ACC112 (cell line): ENCODE measurements at regions not wholly inside any gene's neighbourhood (a gene's known extent, or its start where the extent isn't known, plus 50 kb on each side); places are given as distances from the start of the nearest gene placed in this dataset.
"Not testable (repeated sequence)": the region's sequence is repeated elsewhere in the genome, so short reads cannot be mapped to it uniquely, and the experiment has no call there.

Source experiments
- H2AFZ ChIP-seq: fragments of 200-600 bp; sonication (generic); one replicate; pipeline ENCODE4 v1.6.0; 2017; ENCODE audit warnings: antibody characterized with exemption, low read length; ENCODE audit not compliant: unreplicated experiment
- H3K27ac ChIP-seq: fragments of 200-600 bp; sonication (generic); 2 replicates; pipeline ENCODE4 v1.5.1; 2014; ENCODE audit warnings: low read depth, mild to moderate bottlenecking, antibody characterized with exemption, low read length, moderate library complexity
- H3K27me3 ChIP-seq: fragments of 200-600 bp; sonication (generic); 2 replicates; pipeline ENCODE4 v1.6.1; 2014; ENCODE audit warnings: mild to moderate bottlenecking, antibody characterized with exemption, low read length, moderate library complexity, mixed read lengths; ENCODE audit not compliant: insufficient read depth
- H3K36me3 ChIP-seq: fragments of 200-600 bp; sonication (generic); 2 replicates; pipeline ENCODE4 v1.6.1; 2016; ENCODE audit warnings: mild to moderate bottlenecking, antibody characterized with exemption, low read length, moderate library complexity, mixed read lengths; ENCODE audit not compliant: insufficient read depth
- H3K4me1 ChIP-seq: fragments of 200-600 bp; sonication (generic); one replicate; pipeline ENCODE4 v1.6.1; 2016; ENCODE audit warnings: low read length, mixed read lengths; ENCODE audit not compliant: insufficient read depth, unreplicated experiment, control insufficient read depth
- H3K4me3 ChIP-seq: fragments of 200-600 bp; sonication (generic); 2 replicates; pipeline ENCODE4 v1.5.1; 2014; ENCODE audit warnings: mild to moderate bottlenecking, low read depth, low read length
- H3K79me2 ChIP-seq: fragments of 200-600 bp; sonication (generic); one replicate; pipeline ENCODE4 v1.6.0; 2016; ENCODE audit warnings: low read length; ENCODE audit not compliant: control insufficient read depth, unreplicated experiment, insufficient read depth

DNA sequence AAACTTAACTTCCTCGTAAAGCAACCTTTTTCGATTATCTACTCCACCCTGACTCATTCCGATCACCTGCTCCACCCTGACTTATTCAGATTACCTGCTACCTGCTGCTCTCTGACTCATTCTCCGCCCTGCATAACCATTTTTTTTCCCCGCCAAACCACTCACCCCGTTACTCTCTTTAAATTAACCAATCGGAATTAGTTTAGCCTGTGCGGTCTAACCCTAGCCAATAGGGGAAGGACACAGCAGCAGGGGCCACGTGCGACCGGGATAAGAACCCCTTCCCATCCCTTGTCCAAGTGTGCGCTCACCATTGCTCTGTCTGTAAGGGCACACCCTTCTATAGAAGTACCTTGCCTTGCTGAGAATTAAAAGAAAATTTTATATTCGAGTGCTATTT is 75.5 kb upstream of the UBASH3B start:
- H3K4me3 ChIP-seq, H3K36me3 ChIP-seq, H3K79me2 ChIP-seq, H3K27ac ChIP-seq, H3K4me1 ChIP-seq, H3K27me3 ChIP-seq, H2AFZ ChIP-seq: not testable (repeated sequence)

- Histone ChIP-seq H3K4me3 (no peak overlapping the region), H3K79me2 (no peaks in the 10 kb centered on the region), H3K27ac (no peak overlapping the region), H3K36me3 (no peaks in the 10 kb centered on the region), H3K4me1 (no peaks in the 10 kb centered on the region), H2AFZ (no peak overlapping the region), H3K27me3 (no peaks in the 10 kb centered on the region)
These were observed 77.2 kb upstream of the UBASH3B start for GRCh38 chr11:122578171-122578825.

- no peaks in the 10 kb centered on the region for H3K4me1 ChIP-seq
- H3K36me3 ChIP-seq, result no peaks in the 10 kb centered on the region
- no peak overlapping the region for H3K27ac ChIP-seq
- H3K27me3 ChIP-seq, result peaks cover 4% of the 10 kb centered on the region; the same call in 1 of the 2 replicates
- no peak overlapping the region for H3K4me3 ChIP-seq
- no peaks in the 10 kb centered on the region for H3K79me2 ChIP-seq
- H2AFZ ChIP-seq, result no peak overlapping the region
These were observed 82.9 kb upstream of the UBASH3B start for GRCh38 chr11:122572592-122572991.

DNA sequence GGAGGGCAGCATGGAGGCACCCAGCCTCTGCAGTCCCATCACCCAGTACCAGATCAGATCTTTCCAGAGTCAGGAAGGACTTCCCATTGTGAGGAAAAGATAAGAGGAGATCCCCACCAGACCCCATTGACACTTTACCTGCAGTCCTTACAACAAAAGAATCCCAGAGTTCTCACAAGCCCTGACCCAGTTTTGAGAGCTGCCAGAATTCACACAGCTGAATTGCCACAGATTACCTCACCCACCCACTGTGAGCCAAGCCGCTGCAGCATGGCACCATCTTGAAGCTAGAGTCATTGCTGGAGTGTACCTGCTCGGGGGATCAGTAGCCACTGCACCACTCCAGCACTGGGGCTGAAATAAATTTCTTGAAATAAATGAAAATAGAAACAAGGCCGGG is 91.8 kb upstream of the UBASH3B start:
- Histone ChIP-seq H2AFZ (no peak overlapping the region), H3K4me1 (no peaks in the 10 kb centered on the region), H3K27me3 (peaks cover 36% of the 10 kb centered on the region), H3K36me3 (no peaks in the 10 kb centered on the region), H3K27ac (no peak overlapping the region), H3K4me3 (no peak overlapping the region), H3K79me2 (no peaks in the 10 kb centered on the region)

GRCh38 chr11:122559734-122560382 is 95.7 kb upstream of the UBASH3B start:
- Histone ChIP-seq H3K4me1 (no peaks in the 10 kb centered on the region), H3K27me3 (peaks cover 15% of the 10 kb centered on the region), H3K27ac (no peak overlapping the region), H3K4me3 (no peak overlapping the region), H3K79me2 (no peaks in the 10 kb centered on the region), H2AFZ (no peak overlapping the region), H3K36me3 (no peaks in the 10 kb centered on the region)

DNA sequence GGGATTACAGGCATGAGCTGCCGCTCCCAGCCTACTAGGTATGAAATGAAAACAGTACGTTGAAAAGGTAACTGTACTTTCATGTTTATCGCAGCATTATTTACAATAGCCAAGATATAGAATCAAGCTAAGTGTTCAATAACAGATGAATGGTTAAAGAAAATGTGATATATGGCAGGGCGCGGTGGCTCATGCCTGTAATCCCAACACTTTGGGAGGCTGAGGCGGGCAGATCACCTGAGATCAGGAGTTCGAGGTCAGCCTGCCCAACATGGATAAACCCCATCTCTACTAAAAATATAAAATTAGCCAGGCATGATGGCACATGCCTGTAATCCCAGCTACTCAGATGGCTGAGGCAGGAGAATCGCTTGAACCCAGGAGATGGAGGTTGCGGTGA is 96.3 kb upstream of the UBASH3B start:
- H3K27ac ChIP-seq, H3K36me3 ChIP-seq, H3K4me1 ChIP-seq, H3K79me2 ChIP-seq, H3K4me3 ChIP-seq, H2AFZ ChIP-seq: not testable (repeated sequence)
- peaks cover 13% of the 10 kb centered on the region; the same call in 1 of the 2 replicates for H3K27me3 ChIP-seq

DNA sequence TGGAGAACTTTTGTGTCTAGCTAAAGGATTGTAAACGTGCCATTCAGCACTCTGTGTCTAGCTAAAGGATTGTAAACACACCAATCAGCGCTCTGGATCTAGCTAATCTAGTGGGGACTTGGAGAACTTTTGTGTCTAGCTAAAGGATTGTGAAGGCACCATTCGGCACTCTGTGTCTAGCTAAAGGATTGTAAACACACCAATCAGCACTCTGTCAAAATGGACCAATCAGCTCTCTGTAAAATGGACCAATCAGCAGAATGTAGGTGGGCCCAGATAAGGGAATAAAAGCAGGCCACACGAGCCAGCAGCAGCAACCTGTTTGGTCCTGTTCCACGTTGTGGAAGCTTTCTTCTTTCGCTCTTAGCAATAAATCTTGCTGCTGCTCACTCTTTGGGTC is 98.4 kb upstream of the UBASH3B start:
- not testable (repeated sequence) for H2AFZ ChIP-seq, H3K79me2 ChIP-seq, H3K4me3 ChIP-seq, H3K36me3 ChIP-seq, H3K27ac ChIP-seq, H3K4me1 ChIP-seq, H3K27me3 ChIP-seq

DNA sequence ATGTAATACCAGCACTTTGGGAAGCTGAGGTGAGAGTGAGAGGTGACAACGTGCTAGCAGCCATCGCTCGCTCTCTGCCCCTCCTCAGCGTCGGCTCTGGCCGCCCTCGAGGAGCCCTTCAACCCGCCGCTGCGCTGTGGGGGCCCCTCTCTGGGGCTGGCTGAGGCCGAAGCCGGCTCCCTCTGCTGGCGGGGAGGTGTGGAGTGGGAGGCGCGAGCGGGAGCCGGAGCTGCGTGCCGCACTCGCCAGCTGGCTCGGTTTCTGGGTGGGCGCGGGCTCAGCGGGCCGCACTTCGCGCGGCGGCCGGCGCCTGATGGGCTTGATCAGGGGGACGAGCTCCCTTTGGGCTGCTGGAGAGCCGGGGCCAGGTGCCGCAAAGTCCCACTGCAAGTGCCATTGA is 98.9 kb upstream of the UBASH3B start:
- no peak overlapping the region for H3K27ac ChIP-seq
- no peak overlapping the region for H3K4me3 ChIP-seq
- no peaks in the 10 kb centered on the region for H3K4me1 ChIP-seq
- no peaks in the 10 kb centered on the region for H3K79me2 ChIP-seq
- 0 out of 2 replicates have a peak, but pooled peaks cover 5% of the 10 kb centered on the region for H3K27me3 ChIP-seq
- H3K36me3 ChIP-seq, result no peaks in the 10 kb centered on the region
- H2AFZ ChIP-seq, result no peak overlapping the region

GRCh38 chr11:122538060-122538459 is 117.5 kb upstream of the UBASH3B start:
- no peak overlapping the region for H3K27ac ChIP-seq
- H3K79me2 ChIP-seq, result no peaks in the 10 kb centered on the region
- no peaks in the 10 kb centered on the region for H3K4me1 ChIP-seq
- no peak overlapping the region for H2AFZ ChIP-seq
- H3K27me3 ChIP-seq, result peaks cover 27% of the 10 kb centered on the region
- no peak overlapping the region for H3K4me3 ChIP-seq
- H3K36me3 ChIP-seq, result no peaks in the 10 kb centered on the region

- no peak overlapping the region for H3K4me3 ChIP-seq
- no peaks in the 10 kb centered on the region for H3K36me3 ChIP-seq
- H3K27me3 ChIP-seq, result peaks cover 65% of the 10 kb centered on the region
- H3K27ac ChIP-seq, result no peak overlapping the region
- H3K79me2 ChIP-seq, result no peaks in the 10 kb centered on the region
- H3K4me1 ChIP-seq, result no peaks in the 10 kb centered on the region
- H2AFZ ChIP-seq, result no peak overlapping the region
These were observed 130.6 kb upstream of the UBASH3B start for GRCh38 chr11:122524898-122525297.
